Activated CD4-positive, CD25-positive, alpha-beta regulatory T cell (primary cell): ENCODE measurements at regions not wholly inside any gene's neighbourhood (a gene's known extent, or its start where the extent isn't known, plus 50 kb on each side); places are given as distances from the start of the nearest gene placed in this dataset.
"Not testable (repeated sequence)": the region's sequence is repeated elsewhere in the genome, so short reads cannot be mapped to it uniquely, and the experiment has no call there.

Experiments
- DNase-seq, 4 experiments: peaks; one replicate each; lab custom pipeline; 2025; lab: John Stamatoyannopoulos, UW

DNA sequence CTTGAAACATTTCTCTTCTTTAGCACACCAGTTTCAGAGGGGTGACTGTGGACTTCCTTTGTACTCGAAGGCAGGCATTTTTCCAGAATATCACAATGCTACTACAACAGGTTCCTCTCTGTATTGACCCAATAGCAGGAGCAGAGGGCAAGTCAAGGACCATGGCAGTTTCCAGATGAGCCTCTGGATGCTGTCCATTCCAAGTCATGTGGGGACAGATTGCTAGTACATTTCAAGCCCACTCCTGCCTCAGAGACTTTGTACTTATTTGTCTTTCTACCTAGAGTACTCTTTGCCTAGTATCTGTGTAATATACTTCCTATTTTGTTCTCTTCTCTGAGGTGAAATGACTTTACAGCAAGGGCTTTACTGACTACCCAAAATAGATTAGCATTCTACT is 373.9 kb downstream of the PIK3C3 start:
- no peak for DNase-seq

DNA sequence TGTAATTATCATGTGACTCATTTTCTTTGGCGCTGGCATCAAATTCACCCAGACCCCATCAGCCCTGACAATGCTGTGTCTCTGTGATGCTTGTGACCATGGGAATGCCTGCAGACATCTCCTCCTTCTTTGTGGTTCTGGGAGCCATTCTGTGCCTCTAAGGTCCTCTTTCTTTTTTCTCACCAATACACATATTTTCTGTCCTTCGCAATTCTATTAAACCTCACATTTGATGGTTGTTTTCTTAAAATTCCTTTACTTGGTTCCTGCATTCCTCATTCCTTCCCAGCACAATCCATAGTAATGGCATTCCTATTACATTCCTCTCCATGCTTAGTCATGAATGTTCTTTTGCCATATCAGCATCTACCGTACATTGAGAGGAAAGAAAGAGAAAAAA is 375.3 kb downstream of the PIK3C3 start:
- DNase-seq: no peak

DNA sequence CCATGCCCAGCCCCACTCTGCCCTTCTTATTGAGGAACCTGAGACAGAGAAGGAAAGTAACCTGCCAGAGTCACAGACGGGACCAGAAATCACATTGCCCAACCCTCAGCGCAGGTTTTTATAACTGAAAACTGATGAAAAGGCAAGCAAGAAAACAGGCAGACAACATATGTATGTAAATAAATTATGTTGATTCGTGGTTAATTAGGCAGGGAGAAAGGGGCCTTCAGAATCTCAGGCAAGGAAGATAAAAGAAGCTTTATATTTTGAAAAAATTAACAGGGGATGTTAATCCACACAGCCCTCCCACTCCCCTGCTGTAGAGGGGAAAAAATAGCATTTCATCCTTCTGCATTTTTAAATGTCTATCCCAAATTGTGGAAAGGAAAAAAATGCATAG is 378.5 kb downstream of the PIK3C3 start:
- no peak for DNase-seq

DNA sequence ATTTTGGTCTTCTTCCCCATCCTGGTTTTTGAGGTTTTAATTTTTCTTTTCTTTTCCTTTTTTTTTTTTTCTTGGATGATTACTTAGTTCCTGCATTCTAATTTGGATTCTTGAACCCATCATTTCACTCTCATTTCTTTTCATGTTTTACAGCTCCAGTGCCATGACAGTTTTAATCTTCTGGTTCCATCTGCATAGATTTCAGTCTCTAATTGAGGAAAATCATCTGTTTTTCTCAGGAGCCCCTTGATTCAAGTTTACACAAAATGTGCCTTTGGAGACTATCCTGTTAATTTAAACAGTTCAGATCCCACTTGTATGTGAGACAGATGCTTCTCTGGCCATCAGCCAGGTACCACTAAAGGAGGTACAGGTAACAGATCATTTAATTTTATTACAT is 379.9 kb downstream of the PIK3C3 start:
- DNase-seq: no peak

DNA sequence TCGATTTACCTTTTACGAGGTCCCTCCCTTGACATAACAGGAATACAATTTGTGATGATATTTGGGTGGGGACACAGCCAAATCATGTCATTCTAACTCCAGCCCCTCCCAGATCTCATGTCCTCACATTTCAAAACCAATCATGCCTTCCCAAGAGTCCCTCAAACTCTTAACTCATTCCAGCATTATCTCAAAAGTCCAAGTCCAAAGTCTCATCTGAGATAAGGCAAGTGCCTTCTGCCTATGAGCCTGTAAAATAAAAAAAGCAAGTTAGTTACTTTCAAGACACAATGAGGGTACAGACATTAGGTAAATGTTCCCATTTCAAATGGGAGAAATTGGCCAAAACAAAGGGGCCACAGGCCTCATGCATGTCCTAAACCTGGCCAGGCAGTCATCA is 381.1 kb downstream of the PIK3C3 start:
- DNase-seq: no peak

DNA sequence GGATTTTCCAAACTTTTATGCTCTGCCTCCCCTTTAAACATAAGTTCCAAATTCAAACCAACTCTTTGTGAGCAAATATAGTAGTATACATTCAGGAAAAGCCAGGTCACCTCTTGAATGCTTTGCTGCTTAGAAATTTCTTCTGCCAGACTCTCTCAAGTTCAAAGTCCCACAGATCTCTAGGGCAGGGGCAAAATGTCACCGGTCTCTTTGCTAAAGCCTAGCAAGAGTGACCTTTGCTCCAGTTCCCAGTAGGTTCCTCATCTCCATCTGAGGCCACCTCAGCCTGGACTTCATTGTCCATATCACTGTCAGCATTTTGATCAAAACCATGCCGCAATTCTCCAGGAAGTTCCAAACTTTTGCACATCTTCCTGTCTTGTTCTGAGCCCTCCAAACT is 382.3 kb downstream of the PIK3C3 start:
- DNase-seq: not testable (repeated sequence)

DNA sequence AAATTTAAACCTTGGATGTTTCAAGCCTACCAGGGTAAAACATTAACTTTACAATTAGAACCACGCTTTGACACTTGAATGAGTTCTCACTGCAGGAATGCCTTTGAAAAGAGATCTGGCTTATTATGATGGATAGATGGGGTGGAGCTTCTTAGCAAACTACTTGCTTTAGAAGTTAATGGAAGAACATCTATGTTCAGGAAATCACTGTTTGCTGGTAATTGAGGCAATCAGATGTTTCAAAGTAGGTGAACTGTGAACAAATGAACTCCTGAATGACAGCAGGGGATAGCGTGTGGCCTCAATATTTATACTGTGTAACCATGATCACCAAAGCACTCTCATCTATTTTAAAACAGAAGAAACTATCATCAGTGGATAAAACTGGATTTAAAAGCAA is 383.6 kb downstream of the PIK3C3 start:
- no peak for DNase-seq

DNA sequence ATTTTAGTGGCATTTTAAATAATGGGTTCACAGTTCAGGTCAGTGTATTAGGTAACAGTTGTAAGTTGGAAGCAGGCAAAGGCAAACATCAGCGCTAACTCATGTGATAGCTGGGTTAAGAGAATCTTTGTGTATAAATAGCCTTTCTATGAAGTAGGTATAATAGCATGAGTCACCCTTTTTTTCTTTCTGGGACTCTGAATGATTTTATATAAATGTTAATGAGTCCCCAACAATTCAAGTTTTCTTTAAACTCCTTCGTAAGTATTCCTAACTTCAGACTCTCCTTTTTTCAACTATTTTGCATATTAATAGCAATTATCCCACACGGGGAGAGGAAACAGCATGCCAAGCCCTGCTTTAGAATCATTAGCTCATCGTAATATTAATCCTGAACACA is 384.3 kb downstream of the PIK3C3 start:
- DNase-seq: no peak

DNA sequence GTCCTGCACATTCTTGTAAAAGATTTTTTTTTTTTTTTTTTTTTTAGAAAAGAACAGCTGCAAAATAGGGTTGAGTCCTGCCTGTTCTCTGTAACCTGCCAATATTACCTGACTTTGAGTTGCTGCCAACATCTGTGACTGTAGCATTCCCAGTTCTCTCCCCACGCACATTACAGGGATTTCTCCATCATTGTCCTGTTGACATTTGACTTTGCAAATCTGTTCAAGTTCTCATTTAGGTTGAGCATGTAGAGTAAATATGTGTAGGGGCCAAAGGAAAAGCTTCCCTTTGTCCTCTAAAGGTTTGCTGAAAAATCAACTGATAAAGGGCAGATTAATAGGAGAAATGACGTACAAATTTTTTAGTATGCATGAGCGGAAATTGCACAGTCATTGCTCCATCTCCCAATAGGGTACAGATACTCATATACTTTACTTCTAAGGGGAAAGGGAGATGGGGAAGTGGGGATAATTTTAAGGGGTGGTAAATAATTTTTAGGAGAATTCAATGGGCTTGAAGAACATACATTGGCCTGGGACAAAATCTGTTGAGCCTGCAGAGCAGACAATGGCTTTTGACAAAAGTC is 385.5 kb downstream of the PIK3C3 start:
- DNase-seq: no peak

DNA sequence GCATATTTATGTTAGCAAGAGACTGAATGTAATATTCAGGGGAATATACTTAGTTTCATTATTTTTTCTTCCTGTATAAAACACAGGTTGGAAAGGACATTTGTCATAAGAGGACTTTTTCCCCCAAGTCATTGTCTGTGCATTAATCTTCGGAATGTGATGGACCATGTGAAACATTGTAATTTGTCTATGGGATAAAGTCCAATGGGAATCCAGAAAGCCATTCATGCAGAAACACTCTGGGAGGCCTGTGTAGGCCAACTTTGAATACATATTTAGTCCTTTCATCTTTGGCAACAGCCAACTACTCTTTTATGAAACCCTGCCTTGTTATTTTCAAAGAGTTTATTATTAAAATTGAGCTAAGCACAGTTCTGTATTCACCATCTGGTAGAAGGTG is 386.4 kb downstream of the PIK3C3 start:
- DNase-seq: no peak

DNA sequence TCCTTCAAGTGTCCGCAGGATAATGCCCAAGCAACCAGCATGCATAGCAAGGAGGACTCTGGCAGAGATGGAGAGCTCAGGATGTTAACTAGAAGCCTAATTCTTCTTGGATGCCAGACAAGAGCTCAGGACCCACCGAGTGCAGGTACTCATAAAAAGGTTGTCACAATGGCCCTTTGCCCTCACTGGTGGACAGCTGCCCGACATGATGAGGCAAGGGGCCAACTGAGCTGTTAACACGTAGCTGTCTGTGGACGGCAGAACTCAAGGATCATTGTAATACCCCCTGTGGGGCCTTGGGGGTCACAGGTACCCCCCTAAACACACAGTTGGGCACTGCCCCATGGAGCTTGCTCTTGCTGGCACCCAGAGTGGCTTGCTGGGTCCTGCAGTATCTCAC is 393.7 kb downstream of the PIK3C3 start:
- DNase-seq: no peak

DNA sequence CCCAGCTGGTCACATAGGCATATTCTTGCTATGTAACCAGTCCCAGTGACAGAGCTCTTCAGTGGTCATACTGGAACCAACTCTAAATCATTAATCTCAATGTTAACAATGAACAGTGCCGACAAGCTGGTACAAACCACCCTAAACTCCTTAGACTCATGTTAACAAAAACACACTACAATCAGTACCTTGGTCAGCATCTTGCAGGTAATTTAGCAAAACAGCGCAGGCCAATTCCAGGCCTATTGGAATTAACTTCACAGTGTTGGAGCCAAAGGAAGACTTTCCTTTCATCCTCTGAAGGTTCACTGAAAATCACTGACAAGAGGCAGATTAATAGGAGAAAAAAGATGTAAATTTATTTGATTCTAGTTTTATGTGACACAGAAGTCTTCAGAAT is 396.4 kb downstream of the PIK3C3 start:
- no peak for DNase-seq

DNA sequence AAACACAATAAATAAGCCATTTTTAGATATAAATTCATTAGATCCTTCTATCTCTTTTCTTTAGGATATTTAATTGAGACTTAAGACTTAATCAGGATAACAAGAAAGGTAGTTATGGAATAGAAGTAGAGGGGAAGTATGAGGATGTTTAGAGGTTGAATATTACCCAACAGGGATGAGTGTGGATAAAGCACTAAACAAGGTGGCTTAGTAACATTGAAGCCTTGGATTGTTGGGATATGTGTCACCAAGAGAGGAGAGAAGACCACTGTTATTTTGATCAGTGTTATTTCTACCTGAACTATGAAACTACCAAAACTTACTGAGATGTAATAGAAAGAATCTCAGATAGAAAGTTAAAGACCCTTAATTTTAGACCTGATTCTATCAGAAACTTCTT is 405.7 kb downstream of the PIK3C3 start:
- DNase-seq: no peak

DNA sequence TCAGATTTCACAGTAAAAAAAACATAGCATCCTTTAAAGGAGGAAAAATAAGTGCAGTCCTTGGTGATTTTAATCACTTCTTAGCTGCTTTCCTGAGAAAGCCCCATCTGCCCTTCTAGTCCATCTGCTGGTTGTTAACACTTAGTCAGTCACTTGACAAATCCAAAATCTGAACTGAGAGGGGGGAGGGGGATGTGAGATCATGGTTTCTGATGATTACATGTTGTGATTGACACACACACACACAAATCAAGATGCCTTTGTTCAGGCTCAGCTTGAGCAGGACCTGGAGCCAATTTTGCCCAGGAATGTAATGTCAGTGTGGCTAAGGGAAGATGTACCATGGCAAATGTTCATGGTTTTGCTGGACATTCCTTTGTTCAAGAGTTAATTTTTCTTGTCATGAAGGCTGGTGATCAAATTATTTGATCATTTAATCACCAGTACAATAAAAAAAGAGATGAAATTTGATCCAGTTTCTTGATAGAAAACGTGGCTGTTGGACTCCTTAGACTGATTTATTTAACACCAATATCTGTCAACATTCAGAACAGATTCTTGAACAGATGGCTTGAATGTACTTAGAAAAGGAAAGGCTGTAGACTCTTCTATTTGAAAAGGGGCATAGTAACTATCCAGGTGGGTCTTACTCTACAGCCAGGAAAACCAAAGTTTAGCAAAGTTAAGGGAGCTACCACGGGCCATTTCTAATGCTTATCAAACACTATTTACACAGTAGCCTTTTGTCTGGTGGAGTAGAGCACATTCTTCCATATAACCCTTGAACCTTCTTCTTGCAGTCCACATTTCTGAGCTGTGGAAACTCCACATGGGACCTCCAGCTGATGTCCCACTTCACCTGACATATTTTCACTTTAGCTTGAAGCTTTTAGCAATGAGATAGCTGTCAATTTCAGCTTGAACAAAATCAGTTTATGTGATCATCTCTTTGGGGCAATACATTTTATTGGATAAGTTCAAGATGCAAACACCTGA is 408.7 kb downstream of the PIK3C3 start:
- no peak for DNase-seq

DNA sequence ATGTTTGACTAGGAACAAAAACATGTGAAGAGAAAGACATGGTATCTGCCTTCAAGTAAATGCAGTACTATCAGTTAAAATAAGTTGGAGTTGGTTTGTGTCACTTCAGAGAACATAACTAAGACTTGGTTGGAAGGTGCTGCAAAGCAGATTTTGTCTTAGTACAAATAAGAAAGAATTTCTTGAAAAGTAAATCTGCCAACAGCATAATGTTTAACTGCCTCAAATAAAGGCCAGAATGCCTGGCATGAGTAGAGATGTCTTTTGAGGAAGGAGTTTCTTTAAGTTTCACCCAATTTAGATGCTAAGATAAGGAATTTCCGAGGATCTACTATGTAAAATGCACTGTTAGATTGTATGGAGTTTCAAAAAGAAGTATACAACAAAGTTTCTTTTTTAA is 409.7 kb downstream of the PIK3C3 start:
- no peak for DNase-seq

DNA sequence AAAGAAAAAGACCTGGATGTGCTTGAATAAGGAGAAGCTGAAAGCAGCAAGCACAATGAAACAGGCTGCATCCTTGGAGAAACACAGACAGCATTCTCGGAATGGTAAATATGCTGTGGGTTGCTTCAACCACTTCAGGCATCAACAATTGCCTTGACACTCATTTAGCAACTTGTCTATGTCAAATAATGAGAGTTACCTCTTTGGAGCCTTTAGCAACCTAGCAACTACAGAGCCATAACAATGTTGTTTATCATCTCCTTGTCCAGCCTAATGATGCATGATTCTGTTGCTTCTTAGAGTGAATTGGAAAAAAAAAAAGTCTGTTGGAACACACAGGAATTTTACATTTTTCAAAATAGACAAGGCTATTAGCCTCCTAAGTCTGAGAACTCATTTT is 410.6 kb downstream of the PIK3C3 start:
- DNase-seq: no peak

DNA sequence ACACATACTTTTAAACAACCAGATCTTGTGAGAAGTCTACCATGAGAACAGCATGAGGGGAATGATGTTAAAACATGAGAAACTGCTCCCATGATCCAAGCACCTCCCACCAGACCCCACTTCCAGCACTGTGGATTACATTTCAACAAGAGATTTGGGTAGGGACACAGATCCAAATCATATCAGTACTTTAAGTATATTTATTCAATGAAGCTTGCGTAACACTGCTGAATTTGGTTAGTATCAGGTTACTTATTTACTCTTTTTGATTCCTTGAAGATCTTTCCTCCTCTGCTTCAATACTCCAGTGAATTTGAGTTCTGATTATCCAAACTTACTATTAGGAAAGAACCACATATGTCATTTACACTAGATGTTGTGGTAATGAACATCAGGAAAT is 418.6 kb downstream of the PIK3C3 start:
- DNase-seq: no peak

DNA sequence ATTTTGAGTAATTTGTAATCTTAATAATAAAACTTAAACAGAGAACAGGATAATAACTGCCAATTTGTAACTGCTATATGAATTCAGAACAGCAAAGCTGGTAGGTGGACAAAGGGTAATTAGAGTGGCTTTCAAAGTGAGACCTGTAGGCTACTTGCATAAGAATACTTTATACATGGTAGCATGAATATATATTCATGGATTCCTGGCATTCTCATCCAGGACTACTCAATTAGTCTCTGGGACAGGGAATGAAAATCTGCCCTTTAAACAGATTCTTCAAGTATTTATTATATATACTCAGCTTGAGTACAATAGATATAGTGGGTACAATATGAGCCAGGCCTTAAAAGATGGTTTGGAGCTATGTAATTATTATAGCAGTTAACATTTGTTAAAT is 419.9 kb downstream of the PIK3C3 start:
- no peak for DNase-seq

DNA sequence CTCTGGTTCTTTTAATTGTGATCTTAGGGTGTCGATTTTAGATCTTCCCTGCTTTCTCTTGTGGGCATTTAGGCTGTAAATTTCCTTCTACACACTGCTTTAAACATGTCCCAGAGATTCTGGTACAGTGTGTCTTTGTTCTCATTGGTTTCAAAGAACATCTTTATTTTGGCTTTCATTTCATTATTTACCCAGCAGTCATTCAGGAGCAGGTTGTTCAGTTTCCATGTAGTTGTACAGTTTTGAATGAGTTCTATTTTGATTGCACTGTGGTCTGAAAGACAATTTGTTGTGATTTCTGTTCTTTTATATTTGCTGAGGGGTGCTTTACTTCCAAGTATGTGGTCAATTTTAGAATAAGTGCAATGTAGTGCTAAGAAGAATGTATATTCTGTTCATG is 423.8 kb downstream of the PIK3C3 start:
- DNase-seq: not testable (repeated sequence)

DNA sequence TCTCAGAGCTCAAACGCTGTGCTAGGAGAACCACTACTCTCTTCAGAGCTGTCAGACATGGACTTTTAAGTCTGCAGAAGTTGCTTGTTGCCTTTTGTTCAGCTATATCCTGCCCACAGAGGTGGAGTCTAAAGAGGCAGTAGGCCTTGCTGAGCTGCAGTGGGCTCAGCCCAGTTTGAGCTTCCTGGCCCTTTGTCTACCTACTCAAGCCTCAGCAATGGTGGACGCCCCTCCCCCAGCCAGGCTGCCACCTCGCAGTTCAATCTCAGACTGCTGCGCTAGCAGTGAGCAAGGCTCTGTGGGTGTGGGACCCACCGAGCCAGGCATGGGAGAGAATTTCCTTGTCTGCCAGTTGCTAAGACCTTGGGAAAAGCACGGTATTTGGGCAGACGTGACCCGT is 426.2 kb downstream of the PIK3C3 start:
- not testable (repeated sequence) for DNase-seq

DNA sequence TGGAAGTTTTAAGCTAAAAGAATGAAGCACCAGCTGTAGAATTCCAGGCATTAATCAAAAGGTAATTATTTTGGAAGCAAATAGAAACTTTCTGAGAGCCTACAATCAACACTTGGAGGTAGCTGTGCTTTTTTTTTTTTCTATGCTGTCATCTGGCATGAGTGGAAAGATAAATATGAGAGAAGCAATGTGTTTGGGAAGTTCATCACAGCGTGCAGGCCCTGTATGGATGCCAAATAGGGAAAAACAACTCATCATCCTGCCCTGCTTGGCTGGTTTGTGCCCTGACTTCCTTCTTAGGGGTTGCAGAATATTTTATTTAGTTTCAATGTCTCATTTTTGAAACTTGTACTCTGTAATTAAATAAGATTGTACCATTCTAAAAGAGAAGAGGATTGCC is 437.4 kb downstream of the PIK3C3 start:
- DNase-seq: no peak

DNA sequence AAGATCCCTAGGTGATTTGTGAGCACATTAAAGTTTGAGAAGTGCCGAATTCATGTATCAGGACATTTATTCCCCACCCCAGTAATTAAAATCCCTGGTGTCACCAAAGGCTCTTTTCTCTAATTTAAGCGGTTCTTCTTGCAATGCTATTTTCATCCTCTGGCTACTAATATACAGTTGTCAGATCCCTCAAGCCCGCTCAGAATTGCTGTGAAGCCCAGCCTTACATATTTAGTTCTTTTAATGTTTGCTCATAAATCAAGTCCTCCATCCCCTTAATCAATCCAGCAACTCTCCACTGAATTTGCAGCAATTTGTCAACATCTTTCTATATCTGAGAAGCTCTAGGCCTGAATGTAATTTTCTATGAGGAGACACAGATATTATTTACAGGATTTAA is 437.9 kb downstream of the PIK3C3 start:
- no peak for DNase-seq

DNA sequence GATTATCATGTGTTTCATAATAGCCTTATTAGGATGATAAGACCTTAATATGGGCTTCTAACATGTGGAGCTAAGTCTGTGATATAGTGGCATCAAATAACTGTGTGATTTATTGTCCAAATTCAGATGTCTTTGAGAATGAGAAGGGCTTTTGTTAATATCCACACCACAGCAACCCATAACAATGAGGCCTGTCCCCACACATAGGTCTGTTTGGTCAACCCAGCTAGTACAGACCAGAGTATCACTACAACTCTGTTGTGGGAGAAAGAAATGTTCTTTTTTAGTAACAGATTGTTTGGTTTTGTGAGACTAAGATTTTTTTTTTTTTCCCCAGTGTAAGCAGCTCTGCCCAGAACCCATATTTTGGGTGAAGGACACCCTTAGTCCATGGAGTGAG is 439.2 kb downstream of the PIK3C3 start:
- no peak for DNase-seq
